ENCODE measurements at regions not wholly inside any gene's neighbourhood (a gene's known extent, or its start where the extent isn't known, plus 50 kb on each side); places are given as distances from the start of the nearest gene placed in this dataset.
A peak's percentile ranks its signal among the peaks of the same experiment; 100 is the strongest.
"Not testable (repeated sequence)": the region's sequence is repeated elsewhere in the genome, so short reads cannot be mapped to it uniquely, and the experiment has no call there.

GRCh38 chr5:169531631-169532030 is 51.9 kb upstream of the SPDL1 start:
- no peak for DNase-seq (ENCODE audit: low read depth)

DNA sequence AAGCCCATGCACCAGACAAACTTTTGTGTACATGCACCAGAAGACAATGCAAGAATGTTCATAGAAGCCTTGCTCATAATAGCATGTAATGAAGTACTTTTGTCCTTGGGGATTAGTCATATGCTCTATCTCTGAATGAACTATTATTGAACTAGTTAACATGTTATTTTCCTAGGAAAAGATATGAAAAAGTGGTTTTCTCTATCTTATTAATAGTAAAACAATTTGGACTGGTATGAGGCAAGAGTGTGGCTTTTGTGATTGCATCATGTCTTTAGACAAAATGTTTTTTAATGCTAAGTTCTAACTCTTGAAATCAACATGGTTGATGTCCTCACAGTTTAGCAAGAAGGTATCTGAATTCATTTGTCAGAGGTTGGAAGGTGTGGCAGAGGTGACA is 55.7 kb upstream of the SPDL1 start:
- peak; percentile 5 for DNase-seq (ENCODE audit: low read depth)

- DNase-seq (ENCODE audit: low read depth), result no peak
Measured at GRCh38 chr5:169527066-169527465, 56.5 kb upstream of the SPDL1 start.

DNA sequence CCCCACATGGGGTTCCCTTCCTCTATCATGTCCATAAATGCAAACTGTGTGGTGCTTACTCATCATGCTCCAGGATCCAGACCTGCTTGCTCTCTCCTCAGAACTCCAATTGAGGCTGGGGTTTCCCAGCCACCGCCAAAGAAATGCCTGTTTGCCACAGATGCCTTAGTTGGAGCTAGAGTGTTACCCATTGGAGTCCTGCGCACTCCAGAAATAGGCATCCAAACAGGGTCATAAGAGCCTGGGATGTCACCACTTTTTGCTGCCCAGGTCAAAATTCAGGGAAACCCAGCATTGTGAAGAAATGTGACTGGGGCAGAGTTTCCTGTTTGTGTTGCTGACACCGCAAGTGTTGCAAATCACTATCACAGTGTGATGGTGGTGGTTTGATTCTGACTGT is 60.7 kb upstream of the SPDL1 start:
- DNase-seq (ENCODE audit: low read depth), result no peak

- no peak for DNase-seq (ENCODE audit: low read depth)
Measured at GRCh38 chr5:169521366-169521983, 62.1 kb upstream of the SPDL1 start.

GRCh38 chr5:169519358-169519757 is 64.2 kb upstream of the SPDL1 start:
- no peak for DNase-seq (ENCODE audit: low read depth)

GRCh38 chr5:169518779-169519178 is 64.8 kb upstream of the SPDL1 start:
- DNase-seq (ENCODE audit: low read depth), result not testable (repeated sequence)

DNA sequence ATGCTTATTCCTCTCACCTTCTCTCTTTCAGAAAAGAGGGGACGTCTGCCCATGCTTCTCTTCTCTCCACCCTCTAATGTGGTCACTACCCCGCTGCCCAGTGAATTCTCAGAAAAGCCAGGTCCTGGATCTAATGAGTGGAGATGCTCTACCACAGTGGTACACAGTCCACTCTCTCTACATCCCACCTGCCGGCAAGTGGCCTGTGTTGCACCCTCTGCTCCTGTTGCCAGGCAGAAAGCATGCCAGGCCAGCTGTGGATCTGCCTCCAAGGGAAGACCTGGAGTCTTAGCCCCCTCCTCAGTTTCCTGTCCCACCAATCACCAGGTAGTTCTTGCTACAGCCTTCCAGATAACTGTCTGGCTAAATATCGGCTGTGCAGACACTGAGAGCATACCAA is 71.2 kb upstream of the SPDL1 start:
- DNase-seq (ENCODE audit: low read depth), result no peak

DNA sequence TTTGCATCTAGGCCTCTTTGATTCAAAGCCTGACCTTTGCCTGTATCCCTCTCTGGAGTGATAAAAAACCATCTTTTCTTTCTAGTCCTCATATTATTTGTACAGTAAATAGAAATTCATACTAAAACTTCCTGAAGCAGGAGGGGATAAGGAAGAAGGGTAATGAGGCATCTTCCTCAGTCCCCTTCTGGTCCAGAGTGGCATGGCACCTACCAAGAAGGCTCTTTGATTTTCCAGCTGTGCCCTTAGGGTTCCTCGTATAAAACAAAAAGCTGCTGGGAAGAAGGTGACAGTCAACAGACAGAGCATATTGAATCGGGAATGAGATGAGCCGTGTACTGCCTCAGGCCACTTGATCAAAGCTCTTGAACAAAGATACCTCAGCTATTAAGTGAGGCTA is 71.9 kb upstream of the SPDL1 start:
- DNase-seq (ENCODE audit: low read depth), result no peak

DNA sequence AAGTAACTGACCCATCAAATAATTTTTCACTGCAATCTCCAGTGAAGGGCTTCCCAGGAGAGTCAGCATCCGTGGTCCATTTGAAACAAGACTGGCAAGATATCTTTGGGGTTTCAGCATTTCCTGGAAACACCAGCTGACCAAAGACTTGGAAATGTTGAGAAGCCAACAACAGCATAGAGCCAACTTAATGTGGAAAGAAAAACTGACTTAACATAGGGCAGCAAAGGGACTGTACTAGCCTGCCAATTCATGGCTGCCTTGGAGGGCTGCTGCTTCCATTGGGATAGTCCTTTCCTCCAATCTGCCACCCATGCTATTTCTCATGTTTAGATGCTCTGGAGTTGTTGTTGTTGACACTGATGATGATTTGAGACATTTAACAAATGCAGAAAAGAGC is 76.5 kb upstream of the SPDL1 start:
- DNase-seq (ENCODE audit: low read depth), result no peak

GRCh38 chr5:169503886-169504285 is 79.7 kb upstream of the SPDL1 start:
- DNase-seq (ENCODE audit: low read depth), result no peak

GRCh38 chr5:169499990-169500505 is 83.5 kb upstream of the SPDL1 start:
- no peak for DNase-seq (ENCODE audit: low read depth)

- DNase-seq (ENCODE audit: low read depth), result no peak
Measured at GRCh38 chr5:169496878-169497277, 86.7 kb upstream of the SPDL1 start.

- no peak for DNase-seq (ENCODE audit: low read depth)
Measured at GRCh38 chr5:169494941-169495548, 88.5 kb upstream of the SPDL1 start.

- no peak for DNase-seq (ENCODE audit: low read depth)
Measured at GRCh38 chr5:169494383-169494935, 89.1 kb upstream of the SPDL1 start.

DNA sequence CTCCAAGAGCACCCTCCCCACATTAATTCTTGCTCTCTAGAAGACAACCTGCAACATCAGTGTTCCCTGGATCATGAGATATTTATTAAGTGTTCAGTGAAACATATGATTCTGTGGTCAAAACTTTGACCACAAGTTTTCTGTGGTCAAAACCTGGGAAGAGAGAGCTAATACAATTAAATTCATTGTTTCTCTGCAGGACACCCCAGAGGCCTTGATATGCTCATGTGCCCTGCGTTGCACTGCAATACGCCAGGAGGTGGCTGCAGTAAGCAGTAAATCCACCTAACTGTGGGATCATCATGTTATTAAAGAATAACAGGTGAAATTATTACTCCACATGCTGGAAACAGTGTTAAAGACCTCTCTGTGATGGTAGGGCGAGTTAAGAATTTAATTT is 109.3 kb upstream of the SPDL1 start:
- DNase-seq (ENCODE audit: low read depth), result no peak

DNA sequence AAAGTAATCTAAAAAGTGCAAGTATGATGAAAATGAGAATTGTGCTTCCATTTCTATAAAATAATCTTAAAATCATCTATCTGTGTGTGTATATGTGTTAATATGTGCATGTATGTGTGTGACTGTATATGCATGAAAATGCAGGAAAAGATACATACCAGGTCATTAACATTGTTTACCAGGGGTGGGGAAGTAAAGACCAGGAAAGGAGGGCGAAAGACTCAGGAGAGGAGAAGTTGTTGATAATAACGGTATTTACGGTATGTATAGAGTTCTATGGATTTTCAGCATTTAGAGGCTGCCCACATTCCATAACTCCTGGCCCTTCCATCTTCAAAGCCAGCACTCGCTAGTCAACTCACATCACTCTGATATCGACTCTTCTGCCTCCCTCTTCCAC is 111.0 kb upstream of the SPDL1 start:
- no peak for DNase-seq (ENCODE audit: low read depth)

DNA sequence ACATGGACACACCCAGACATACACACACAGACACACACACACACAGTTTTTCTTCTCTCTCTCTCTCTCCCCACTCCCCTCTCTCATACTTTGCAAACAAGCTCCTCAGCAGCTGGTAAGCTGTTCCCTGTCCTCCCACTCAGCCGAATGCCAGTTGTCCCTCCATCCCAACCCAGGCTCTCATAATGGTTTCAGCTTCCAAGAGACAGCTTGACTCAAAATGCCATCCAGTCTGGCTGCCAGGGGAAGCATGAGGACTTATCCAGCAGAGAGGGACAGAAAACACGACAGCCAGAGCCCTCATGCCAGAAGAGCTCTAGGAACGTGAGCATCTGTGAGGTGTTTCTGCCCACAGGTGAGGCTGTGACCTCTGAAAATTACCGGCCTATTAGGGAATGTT is 112.6 kb upstream of the SPDL1 start:
- DNase-seq (ENCODE audit: low read depth), result no peak

DNA sequence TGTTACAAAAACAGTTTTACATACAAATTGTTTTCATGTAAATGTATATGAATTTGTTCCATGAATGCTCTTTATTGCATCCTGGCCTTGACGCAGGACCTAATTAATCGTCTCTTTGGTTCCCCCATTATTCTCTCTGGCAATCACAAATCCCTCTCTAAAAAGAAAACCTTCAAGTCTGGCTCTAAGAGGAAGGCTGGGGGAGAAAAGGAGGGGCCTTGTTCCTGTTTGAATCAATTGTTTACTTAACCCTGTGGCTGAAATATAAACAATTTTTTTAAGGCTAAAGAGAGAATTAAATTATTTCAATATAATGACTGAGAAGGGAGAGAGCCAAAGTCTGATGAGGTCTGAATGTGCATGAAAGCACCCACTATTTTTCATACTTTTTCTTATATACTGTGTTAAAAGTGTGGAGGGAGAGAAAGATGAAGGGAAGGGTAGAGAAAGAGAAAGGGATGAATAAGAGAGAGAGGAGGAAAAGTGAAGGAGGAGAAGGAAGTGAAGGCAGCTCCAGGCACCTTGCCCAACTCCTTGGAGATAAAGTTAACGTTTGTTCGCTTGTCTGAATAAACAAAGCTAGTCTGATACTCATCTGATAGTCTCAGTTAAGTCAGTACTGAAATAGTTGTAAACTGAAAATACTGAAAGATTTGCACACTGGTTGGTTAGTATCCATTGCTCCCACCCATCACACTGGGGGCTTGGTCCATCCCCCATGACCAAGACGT is 116.4 kb upstream of the SPDL1 start:
- no peak for DNase-seq (ENCODE audit: low read depth)

- no peak for DNase-seq (ENCODE audit: low read depth)
Measured at GRCh38 chr5:169460896-169461295, 122.7 kb upstream of the SPDL1 start.

DNA sequence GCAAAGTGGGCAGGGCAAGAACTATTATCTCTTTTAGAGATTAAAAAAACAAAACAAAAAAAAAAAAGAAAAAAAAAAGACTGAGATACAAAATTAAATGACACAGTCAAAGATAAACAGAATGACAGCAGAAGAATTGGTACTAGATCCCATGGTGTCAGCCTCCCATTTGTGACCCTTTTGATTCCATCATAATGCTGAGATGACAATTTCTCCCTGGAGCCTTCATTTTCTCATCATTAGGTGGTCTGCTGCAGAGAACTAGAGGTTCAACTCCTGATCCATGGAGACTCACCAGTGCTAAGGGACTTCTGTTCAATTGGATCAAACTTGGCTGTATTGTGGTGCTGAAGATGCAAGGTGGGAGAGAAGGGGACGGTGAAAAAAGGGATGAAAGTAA is 123.5 kb upstream of the SPDL1 start:
- no peak for DNase-seq (ENCODE audit: low read depth)

DNA sequence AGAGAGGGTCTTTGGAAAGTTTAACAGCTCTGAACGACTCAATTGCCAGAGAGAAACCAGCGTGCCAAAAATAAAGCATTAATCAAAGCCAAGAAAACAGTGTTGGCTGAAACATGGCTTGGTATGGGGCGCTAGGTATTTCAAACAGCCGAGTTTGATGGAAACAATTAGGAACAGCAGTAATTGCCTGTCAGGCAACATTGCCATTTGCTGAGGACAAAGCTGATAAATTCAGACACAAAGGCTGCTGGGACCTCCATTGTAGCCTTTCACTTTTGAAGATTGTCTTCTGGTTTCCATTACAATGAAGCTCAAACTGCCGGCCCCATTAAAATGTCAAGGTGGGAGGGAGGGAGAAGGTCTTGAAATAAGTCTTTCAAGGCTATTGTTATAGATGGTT is 125.4 kb upstream of the SPDL1 start:
- no peak for DNase-seq (ENCODE audit: low read depth)

DNA sequence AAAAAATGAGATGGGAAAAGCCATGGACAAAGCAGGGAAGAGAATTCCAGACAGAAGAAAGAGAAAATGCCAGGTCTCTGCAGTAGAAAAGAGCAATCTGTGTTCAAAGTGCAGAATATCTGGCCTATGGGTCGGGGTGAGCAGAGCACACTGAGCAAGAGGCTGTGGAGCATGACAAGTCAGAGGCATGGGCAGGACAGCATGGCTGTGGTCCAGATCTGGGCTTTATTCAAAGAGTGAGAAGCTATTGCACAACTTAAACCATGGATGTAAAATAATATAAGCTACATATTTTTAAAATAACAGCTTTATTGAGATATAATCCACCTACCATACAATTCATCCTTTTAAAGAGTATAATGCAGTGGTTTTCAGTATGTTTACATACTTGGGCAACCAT is 133.1 kb upstream of the SPDL1 start:
- no peak for DNase-seq (ENCODE audit: low read depth)
